Neural cell (in vitro differentiated cells): ENCODE measurements at regions not wholly inside any gene's neighbourhood (a gene's known extent, or its start where the extent isn't known, plus 50 kb on each side); places are given as distances from the start of the nearest gene placed in this dataset.
"Not testable (repeated sequence)": the region's sequence is repeated elsewhere in the genome, so short reads cannot be mapped to it uniquely, and the experiment has no call there.

ENCODE experiments used
- H2AFZ ChIP-seq: fragments of 200-600, 300-800 bp; sonication (generic), shearing (Covaris generic); 2 replicates; pipeline ENCODE4 v1.6.0; 2014; ENCODE audit warnings: low read depth, mild to moderate bottlenecking, antibody characterized with exemption, low read length, moderate library complexity
- H3F3A ChIP-seq: fragments of 200-600 bp; shearing (Covaris generic); 2 replicates; pipeline ENCODE4 v1.6.1; 2016; ENCODE audit warnings: mild to moderate bottlenecking, moderate library complexity, mixed read lengths, antibody characterized with exemption, low read length; ENCODE audit not compliant: insufficient read depth, poor library complexity, severe bottlenecking
- H3K27ac ChIP-seq: fragments of 200-600, 300-800 bp; sonication (generic), shearing (Covaris generic); 2 replicates; pipeline ENCODE4 v1.5.1; 2014; ENCODE audit warnings: mild to moderate bottlenecking, low read length, moderate library complexity
- H3K27me3 ChIP-seq: fragments of 300-800, 200-600 bp; sonication (generic), shearing (Covaris generic); 2 replicates; pipeline ENCODE4 v1.6.0; 2014; ENCODE audit warnings: mild to moderate bottlenecking, low read depth, low read length, moderate library complexity; ENCODE audit not compliant: insufficient read depth
- H3K36me3 ChIP-seq: fragments of 300-800, 200-600 bp; sonication (generic), shearing (Covaris generic); 2 replicates; pipeline ENCODE4 v1.5.1; 2014; ENCODE audit warnings: mild to moderate bottlenecking, antibody characterized with exemption, low read length, moderate library complexity; ENCODE audit not compliant: insufficient read depth
- H3K4me2 ChIP-seq: fragments of 300-800, 200-600 bp; sonication (generic), shearing (Covaris generic); 2 replicates; pipeline ENCODE4 v1.6.0; 2014; ENCODE audit warnings: mild to moderate bottlenecking, low read length
- H3K4me3 ChIP-seq: fragments of 300-800, 200-600 bp; sonication (generic), shearing (Covaris generic); 2 replicates; pipeline ENCODE4 v1.5.1; 2014; ENCODE audit warnings: mild to moderate bottlenecking, low read length, moderate library complexity
- H3K79me2 ChIP-seq: fragments of 200-600 bp; shearing (Covaris generic); replicated peaks from 2 replicates; pipeline ENCODE4 v1.6.0; 2014; ENCODE audit warnings: mild to moderate bottlenecking, low read length, moderate library complexity; ENCODE audit not compliant: insufficient read depth
- H3K9ac ChIP-seq: fragments of 300-800, 200-600 bp; sonication (generic), shearing (Covaris generic); 2 replicates; pipeline ENCODE4 v1.6.1; 2016; ENCODE audit warnings: mild to moderate bottlenecking, low read length, mixed read lengths
- H3K9me2 ChIP-seq: fragments of 200-600 bp; shearing (Covaris generic); 2 replicates; pipeline ENCODE4 v1.6.1; 2016; ENCODE audit warnings: mild to moderate bottlenecking, low read length, mixed read lengths; ENCODE audit not compliant: insufficient read depth
- H3K9me3 ChIP-seq: fragments of 200-600, 300-800 bp; sonication (generic), shearing (Covaris generic); 2 replicates; pipeline ENCODE4 v1.6.1; 2016; ENCODE audit warnings: mild to moderate bottlenecking, mixed run types, low read length, moderate library complexity, mixed read lengths
- H4K20me1 ChIP-seq: fragments of 200-600 bp; shearing (Covaris generic); 2 replicates; pipeline ENCODE4 v1.6.1; 2016; ENCODE audit warnings: mild to moderate bottlenecking, mixed run types; ENCODE audit not compliant: insufficient read depth
- CTCF ChIP-seq: fragments of 450-650 bp; IDR thresholded peaks from 2 replicates; pipeline ENCODE4 v1.5.1; 2014; ENCODE audit warnings: antibody characterized with exemption, mild to moderate bottlenecking, moderate library complexity; ENCODE audit not compliant: poor library complexity, severe bottlenecking
- EP300 ChIP-seq: fragments of 450-650 bp; conservative IDR thresholded peaks from 2 replicates; pipeline ENCODE4 v1.6.1; 2014; ENCODE audit warnings: antibody characterized with exemption, mild to moderate bottlenecking, moderate library complexity; ENCODE audit not compliant: poor library complexity, severe bottlenecking
- EZH2 ChIP-seq: fragments of 200-600, 300-800 bp; shearing (Covaris generic), sonication (generic); IDR thresholded peaks from 2 replicates; pipeline ENCODE4 v1.6.1; 2014; ENCODE audit warnings: antibody characterized with exemption, low read length, borderline replicate concordance, mild to moderate bottlenecking; ENCODE audit not compliant: insufficient read depth, poor library complexity, severe bottlenecking
- MXI1 ChIP-seq: fragments of 450-650 bp; conservative IDR thresholded peaks from 2 replicates; pipeline ENCODE4 v1.6.1; 2014; ENCODE audit warnings: antibody characterized with exemption, mild to moderate bottlenecking; ENCODE audit not compliant: poor library complexity, severe bottlenecking
- POLR2AphosphoS5 ChIP-seq: IDR thresholded peaks from 2 replicates; pipeline ENCODE4 v1.6.1; 2012
- RAD21 ChIP-seq: fragments of 450-650 bp; conservative IDR thresholded peaks from 2 replicates; pipeline ENCODE4 v1.6.1; 2014; ENCODE audit warnings: antibody characterized with exemption, mild to moderate bottlenecking, moderate library complexity
- REST ChIP-seq: IDR thresholded peaks from 2 replicates; pipeline ENCODE4 v1.6.1; 2012; ENCODE audit warnings: borderline replicate concordance
- SMC3 ChIP-seq: fragments of 450-650 bp; conservative IDR thresholded peaks from 2 replicates; pipeline ENCODE4 v1.6.1; 2014; ENCODE audit warnings: antibody characterized with exemption, mild to moderate bottlenecking, moderate library complexity; ENCODE audit not compliant: poor library complexity
- TAF1 ChIP-seq: IDR thresholded peaks from 2 replicates; pipeline ENCODE4 v1.6.1; 2012; ENCODE audit warnings: low read depth

GRCh38 chr13:65926750-65927171, 1303.4 kb downstream of the PCDH9 start:
- Histone ChIP-seq H3K4me2 (no peak overlapping the region), H2AFZ (no peak overlapping the region)

GRCh38 chr13:65922846-65923245, 1307.3 kb downstream of the PCDH9 start:
- not testable (repeated sequence) for H3K27ac ChIP-seq, H3K9me2 ChIP-seq, H4K20me1 ChIP-seq, H3K36me3 ChIP-seq, H3K79me2 ChIP-seq, H3K4me2 ChIP-seq, H2AFZ ChIP-seq, H3K9ac ChIP-seq, H3K27me3 ChIP-seq, H3K4me3 ChIP-seq, H3K9me3 ChIP-seq, H3F3A ChIP-seq

More at GRCh38 chr13:65926750-65927171, 1303.4 kb downstream of the PCDH9 start:
- TF ChIP-seq EZH2, result no peak
- no peak for TF ChIP-seq SMC3
- TF ChIP-seq REST, result no peak
- TF ChIP-seq EP300, result no peak
- TF ChIP-seq MXI1, result no peak
- TF ChIP-seq RAD21, result no peak
- no peak for TF ChIP-seq POLR2AphosphoS5
- TF ChIP-seq CTCF, result no peak
- TF ChIP-seq TAF1, result no peak
- Histone ChIP-seq H3K36me3 (no peaks in the 10 kb centered on the region), H3K27ac (no peak overlapping the region), H3K79me2 (no peaks in the 10 kb centered on the region), H3K9me3 (no peaks in the 10 kb centered on the region), H3F3A (no peaks in the 10 kb centered on the region), H3K9ac (no peak overlapping the region), H3K9me2 (no peaks in the 10 kb centered on the region), H3K4me3 (no peak overlapping the region), H4K20me1 (no peaks in the 10 kb centered on the region), H3K27me3 (no peaks in the 10 kb centered on the region)

GRCh38 chr13:65921933-65922332, 1308.2 kb downstream of the PCDH9 start:
- H3K4me2 ChIP-seq, result no peak overlapping the region
- no peak overlapping the region for H2AFZ ChIP-seq
- no peak overlapping the region for H3K27ac ChIP-seq
- H3F3A ChIP-seq, result no peaks in the 10 kb centered on the region
- TF ChIP-seq POLR2AphosphoS5, result no peak
- TF ChIP-seq TAF1, result no peak
- no peak for TF ChIP-seq MXI1
- no peak for TF ChIP-seq CTCF
- TF ChIP-seq EZH2, result no peak
- TF ChIP-seq REST, result no peak
- no peak for TF ChIP-seq EP300
- no peak for TF ChIP-seq RAD21
- no peak for TF ChIP-seq SMC3
- no peak overlapping the region for H3K9ac ChIP-seq
- H3K9me2 ChIP-seq, result no peaks in the 10 kb centered on the region
- no peaks in the 10 kb centered on the region for H3K79me2 ChIP-seq
- no peaks in the 10 kb centered on the region for H3K9me3 ChIP-seq
- no peak overlapping the region for H3K4me3 ChIP-seq
- H3K36me3 ChIP-seq, result no peaks in the 10 kb centered on the region
- H4K20me1 ChIP-seq, result no peaks in the 10 kb centered on the region
- H3K27me3 ChIP-seq, result no peaks in the 10 kb centered on the region
